ENCODE measurements at regions not wholly inside any gene's neighbourhood (a gene's known extent, or its start where the extent isn't known, plus 50 kb on each side); places are given as distances from the start of the nearest gene placed in this dataset.

GRCh38 chr7:22931011-22931410, 82.9 kb downstream of the HYCC1 start:
- H3K36me3 ChIP-seq (replicated peaks in 1 of 2; ENCODE audit: control extremely low read depth in 1 of 2, control insufficient read depth in 1 of 2, extremely low read depth in 1 of 2, insufficient read depth in 2 of 2, low read length in 1 of 2), result no peaks in the 10 kb centered on the region
- H4K20me1 ChIP-seq (ENCODE audit: control insufficient read depth, insufficient read depth, low read length, poor library complexity, severe bottlenecking), result no peaks in the 10 kb centered on the region
- ATAC-seq (ENCODE audit: low read depth) (no peak), DNase-seq (no peak)
- no peaks in the 10 kb centered on the region for H3K79me2 ChIP-seq (ENCODE audit: control insufficient read depth, insufficient read depth, low read length)
- no peaks in the 10 kb centered on the region for H3K27me3 ChIP-seq (replicated peaks in 1 of 4; ENCODE audit: control extremely low read depth in 1 of 4, control insufficient read depth in 3 of 4, insufficient read depth in 4 of 4, low read length in 3 of 4)
- H3K4me1 Mint-ChIP-seq, result no peaks in the 10 kb centered on the region
- H3K27ac Mint-ChIP-seq, result no peak overlapping the region
- H3K9ac ChIP-seq (ENCODE audit: low read length), result no peak overlapping the region
- TF ChIP-seq CTCF (IDR thresholded peaks at IDR 0.05) (no peak), EZH2 (IDR thresholded peaks at IDR 0.05; ENCODE audit: borderline replicate concordance, insufficient read depth, low read depth, low read length, poor library complexity, severe bottlenecking) (no peak)
- H3K9me3 Mint-ChIP-seq (ENCODE audit: insufficient read depth), result no peaks in the 10 kb centered on the region
- no peak overlapping the region for H3K4me3 ChIP-seq (ENCODE audit: control extremely low read depth in 1 of 5, extremely low read depth in 1 of 5, insufficient read depth in 1 of 5, low read depth in 2 of 5, low read length in 4 of 5)
- H3K27me3 Mint-ChIP-seq, result no peaks in the 10 kb centered on the region
- H3K4me1 ChIP-seq (ENCODE audit: control insufficient read depth in 2 of 2, insufficient read depth in 2 of 2, low read length in 2 of 2), result no peaks in the 10 kb centered on the region
- no CpG with 5 or more reads among the region's 3 CpGs for WGBS (ENCODE audit: insufficient coverage)
- ChIA-PET CTCF (no interaction called here), POLR2A (interaction anchor here (0.6 kb wide), 2 partner anchors 61 to 121 kb away, joined by 3 read pairs; no protein-coding TSS in a partner anchor)
- no peaks in the 10 kb centered on the region for H3K9me3 ChIP-seq (ENCODE audit: control extremely low read depth in 1 of 3, control insufficient read depth in 2 of 3, insufficient read depth in 1 of 3, low read length in 2 of 3)
- H3K4me2 ChIP-seq (replicated peaks; ENCODE audit: low read depth, low read length, poor library complexity, severe bottlenecking), result no peak overlapping the region
- H3K27ac ChIP-seq (ENCODE audit: low read length in 2 of 2), result no peak overlapping the region
- intact Hi-C loops (cut with micrococcal nuclease), result no loop called here
- no peak overlapping the region for H3K4me3 Mint-ChIP-seq
- H2AFZ ChIP-seq (ENCODE audit: insufficient read depth, low read depth, low read length, poor library complexity, severe bottlenecking), result no peak overlapping the region

DNA sequence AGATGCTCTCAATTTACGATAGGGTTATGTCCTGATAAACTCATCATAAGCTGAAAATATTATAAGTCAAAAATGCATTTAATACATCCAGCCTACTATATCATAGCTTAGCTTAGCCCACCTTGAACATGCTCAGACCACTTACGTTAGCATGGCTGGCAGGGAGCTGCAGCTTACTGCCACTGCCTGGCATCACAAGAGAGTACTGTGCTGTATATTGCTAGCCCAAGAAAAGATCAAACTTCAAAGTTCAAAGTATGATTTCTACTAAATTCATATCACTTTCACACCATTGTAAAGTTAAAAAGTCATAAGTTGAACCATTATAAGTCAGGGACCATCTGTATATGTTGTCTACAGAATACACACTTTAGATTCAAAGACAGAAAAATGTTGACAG, 91.6 kb downstream of the HYCC1 start:
- H3K4me3 Mint-ChIP-seq, result no peak overlapping the region
- POLR2A ChIA-PET, result no interaction called here
- intact Hi-C loops (cut with micrococcal nuclease), result no loop called here
- H2AFZ ChIP-seq (ENCODE audit: insufficient read depth, low read depth, low read length, poor library complexity, severe bottlenecking), result no peak overlapping the region
- no peak overlapping the region for H3K4me3 ChIP-seq (ENCODE audit: control extremely low read depth in 1 of 5, extremely low read depth in 1 of 5, insufficient read depth in 1 of 5, low read depth in 2 of 5, low read length in 4 of 5)
- no peaks in the 10 kb centered on the region for H3K4me1 ChIP-seq (ENCODE audit: control insufficient read depth in 2 of 2, insufficient read depth in 2 of 2, low read length in 2 of 2)
- H3K9ac ChIP-seq (ENCODE audit: low read length), result no peak overlapping the region
- H4K20me1 ChIP-seq (ENCODE audit: control insufficient read depth, insufficient read depth, low read length, poor library complexity, severe bottlenecking), result no peaks in the 10 kb centered on the region
- ATAC-seq (ENCODE audit: low read depth) (no peak), DNase-seq (no peak)
- no peaks in the 10 kb centered on the region for H3K27me3 Mint-ChIP-seq
- no peak overlapping the region for H3K4me2 ChIP-seq (replicated peaks; ENCODE audit: low read depth, low read length, poor library complexity, severe bottlenecking)
- peaks cover 0 to 4% (median 0%) of the 10 kb centered on the region in 3 donors for H3K9me3 ChIP-seq (ENCODE audit: control extremely low read depth in 1 of 3, control insufficient read depth in 2 of 3, insufficient read depth in 1 of 3, low read length in 2 of 3)
- H3K27me3 ChIP-seq (replicated peaks in 1 of 4; ENCODE audit: control extremely low read depth in 1 of 4, control insufficient read depth in 3 of 4, insufficient read depth in 4 of 4, low read length in 3 of 4), result no peaks in the 10 kb centered on the region
- 100% methylated on average over 2 of the region's 2 CpGs for WGBS (ENCODE audit: insufficient coverage)
- H3K79me2 ChIP-seq (ENCODE audit: control insufficient read depth, insufficient read depth, low read length), result no peaks in the 10 kb centered on the region
- no peaks in the 10 kb centered on the region for H3K9me3 Mint-ChIP-seq (ENCODE audit: insufficient read depth)
- no peaks in the 10 kb centered on the region for H3K36me3 ChIP-seq (replicated peaks in 1 of 2; ENCODE audit: control extremely low read depth in 1 of 2, control insufficient read depth in 1 of 2, extremely low read depth in 1 of 2, insufficient read depth in 2 of 2, low read length in 1 of 2)
- peaks cover 5% of the 10 kb centered on the region for H3K4me1 Mint-ChIP-seq
- no peak overlapping the region for H3K27ac Mint-ChIP-seq
- TF ChIP-seq CTCF (IDR thresholded peaks at IDR 0.05), result no peak
- TF ChIP-seq EZH2 (IDR thresholded peaks at IDR 0.05; ENCODE audit: borderline replicate concordance, insufficient read depth, low read depth, low read length, poor library complexity, severe bottlenecking), result no peak
- H3K27ac ChIP-seq (ENCODE audit: low read length in 2 of 2), result no peak overlapping the region
- CTCF ChIA-PET, result no interaction called here

All from B cell (primary cell).